DOHH2 (cell line): ENCODE measurements at regions not wholly inside any gene's neighbourhood (a gene's known extent, or its start where the extent isn't known, plus 50 kb on each side); places are given as distances from the start of the nearest gene placed in this dataset.

Experiments used
- EZH2phosphoT487 ChIP-seq: fragments of 200-600 bp; sonication (generic); IDR thresholded peaks from 2 replicates; pipeline ENCODE4 v1.6.1; 2017; ENCODE audit warnings: borderline replicate concordance, mild to moderate bottlenecking, antibody characterized with exemption, low read length, moderate library complexity, mixed read lengths
- TF ChIP-seq, protein P1 (sequence below): fragments of 200-600 bp; sonication (generic); IDR thresholded peaks from one replicate; pipeline ENCODE4 v1.5.1; 2014; ENCODE audit warnings: antibody characterized with exemption, mild to moderate bottlenecking, low read depth, low read length; ENCODE audit not compliant: poor library complexity, severe bottlenecking

GRCh38 chr2:198615972-198616371 is 811.6 kb downstream of the PLCL1 start:
- TF ChIP-seq, protein P1, sequence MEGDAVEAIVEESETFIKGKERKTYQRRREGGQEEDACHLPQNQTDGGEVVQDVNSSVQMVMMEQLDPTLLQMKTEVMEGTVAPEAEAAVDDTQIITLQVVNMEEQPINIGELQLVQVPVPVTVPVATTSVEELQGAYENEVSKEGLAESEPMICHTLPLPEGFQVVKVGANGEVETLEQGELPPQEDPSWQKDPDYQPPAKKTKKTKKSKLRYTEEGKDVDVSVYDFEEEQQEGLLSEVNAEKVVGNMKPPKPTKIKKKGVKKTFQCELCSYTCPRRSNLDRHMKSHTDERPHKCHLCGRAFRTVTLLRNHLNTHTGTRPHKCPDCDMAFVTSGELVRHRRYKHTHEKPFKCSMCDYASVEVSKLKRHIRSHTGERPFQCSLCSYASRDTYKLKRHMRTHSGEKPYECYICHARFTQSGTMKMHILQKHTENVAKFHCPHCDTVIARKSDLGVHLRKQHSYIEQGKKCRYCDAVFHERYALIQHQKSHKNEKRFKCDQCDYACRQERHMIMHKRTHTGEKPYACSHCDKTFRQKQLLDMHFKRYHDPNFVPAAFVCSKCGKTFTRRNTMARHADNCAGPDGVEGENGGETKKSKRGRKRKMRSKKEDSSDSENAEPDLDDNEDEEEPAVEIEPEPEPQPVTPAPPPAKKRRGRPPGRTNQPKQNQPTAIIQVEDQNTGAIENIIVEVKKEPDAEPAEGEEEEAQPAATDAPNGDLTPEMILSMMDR: no peak
- TF ChIP-seq EZH2phosphoT487: no peak
